ENCODE measurements at regions not wholly inside any gene's neighbourhood (a gene's known extent, or its start where the extent isn't known, plus 50 kb on each side); places are given as distances from the start of the nearest gene placed in this dataset.
"Not testable (repeated sequence)": the region's sequence is repeated elsewhere in the genome, so short reads cannot be mapped to it uniquely, and the experiment has no call there.

DNA sequence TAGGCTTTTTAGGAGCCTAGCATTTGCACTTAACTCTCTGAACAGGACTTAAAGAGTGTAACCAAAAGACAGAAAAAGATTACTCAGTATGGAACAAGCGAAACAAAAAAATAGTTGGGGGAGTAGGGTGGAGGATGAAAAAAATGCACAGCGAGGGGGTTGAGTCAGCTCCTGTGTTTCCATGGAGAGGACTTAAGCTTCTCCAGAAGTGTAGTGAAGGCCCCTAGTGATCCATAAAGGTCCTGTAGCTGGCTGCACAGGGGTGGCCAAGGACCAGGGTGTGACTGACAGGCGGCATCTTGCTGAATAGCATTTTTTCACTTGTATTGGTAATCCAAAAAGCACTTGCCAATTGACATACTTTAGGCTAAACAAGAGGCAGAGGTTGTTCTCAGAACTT is 533.9 kb downstream of the RFPL4B start:
- no peak for DNase-seq (ENCODE audit: low spot score)

- DNase-seq (ENCODE audit: low spot score) = no peak
Observed at GRCh38 chr6:112881828-112882780, 535.0 kb downstream of the RFPL4B start.

GRCh38 chr6:112883095-112883494 is 536.0 kb downstream of the RFPL4B start:
- no peak for DNase-seq (ENCODE audit: low spot score)

DNA sequence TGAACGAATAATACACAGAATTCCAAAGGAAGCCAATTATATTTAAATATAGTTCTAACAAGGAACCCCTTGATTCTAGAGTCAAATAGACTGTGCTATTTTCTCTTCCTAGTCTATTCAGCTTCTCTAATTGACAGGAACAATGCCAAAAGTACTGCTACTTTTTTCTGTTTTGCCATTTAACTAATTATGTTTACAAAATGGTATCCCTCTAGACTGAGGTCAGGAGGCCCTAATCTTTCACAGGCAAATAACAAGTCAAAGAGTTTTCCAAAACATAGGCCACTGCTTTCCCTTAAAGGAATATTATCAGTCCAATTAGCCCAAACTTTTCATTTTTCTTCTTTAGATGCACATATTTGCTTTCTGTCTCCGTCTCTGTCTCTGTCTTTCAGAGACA is 539.3 kb downstream of the RFPL4B start:
- no peak for DNase-seq (ENCODE audit: low spot score)

DNA sequence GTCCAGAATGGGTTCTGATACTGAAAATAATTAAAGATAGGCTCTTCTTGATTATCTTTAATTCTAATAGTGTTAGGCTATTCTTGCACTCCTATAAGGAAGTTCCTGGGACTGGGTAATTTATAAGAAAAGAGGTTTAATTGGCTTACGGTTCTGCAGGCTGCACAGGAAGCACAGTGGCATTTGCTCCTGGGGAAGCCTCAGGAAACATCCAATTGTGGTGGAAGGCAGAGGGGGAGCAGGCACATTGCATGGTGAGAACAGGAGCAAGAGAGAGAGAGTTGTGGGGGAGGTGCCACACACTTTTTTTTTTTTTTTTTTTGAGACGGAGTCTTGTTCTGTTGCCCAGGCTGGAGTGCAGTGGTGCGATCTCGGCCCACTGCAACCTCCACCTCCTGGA is 540.3 kb downstream of the RFPL4B start:
- not testable (repeated sequence) for DNase-seq (ENCODE audit: low spot score)

GRCh38 chr6:112899541-112899940 is 552.4 kb downstream of the RFPL4B start:
- no peak for DNase-seq (ENCODE audit: low spot score)

DNA sequence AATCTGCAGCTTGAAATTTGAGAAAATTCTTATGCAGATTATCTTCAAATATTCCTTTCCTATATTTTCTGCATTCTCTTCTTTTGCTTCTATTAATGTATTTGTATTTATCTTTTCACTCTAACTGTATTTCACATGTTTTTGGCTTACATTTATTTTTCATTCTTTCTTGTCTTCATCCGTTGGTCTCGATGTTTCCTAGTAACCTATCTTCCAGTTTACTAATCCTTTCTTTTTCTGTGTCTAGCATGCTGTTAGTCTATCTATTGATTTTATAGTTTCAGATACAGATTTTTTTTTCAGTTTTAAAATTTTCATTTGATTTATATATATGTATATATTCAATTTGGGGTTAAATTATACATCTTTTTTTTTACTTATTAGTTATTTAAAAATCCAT is 556.2 kb downstream of the RFPL4B start:
- DNase-seq (ENCODE audit: low spot score) = no peak

GRCh38 chr6:112906726-112907125 is 559.6 kb downstream of the RFPL4B start:
- no peak for DNase-seq (ENCODE audit: low spot score)

DNA sequence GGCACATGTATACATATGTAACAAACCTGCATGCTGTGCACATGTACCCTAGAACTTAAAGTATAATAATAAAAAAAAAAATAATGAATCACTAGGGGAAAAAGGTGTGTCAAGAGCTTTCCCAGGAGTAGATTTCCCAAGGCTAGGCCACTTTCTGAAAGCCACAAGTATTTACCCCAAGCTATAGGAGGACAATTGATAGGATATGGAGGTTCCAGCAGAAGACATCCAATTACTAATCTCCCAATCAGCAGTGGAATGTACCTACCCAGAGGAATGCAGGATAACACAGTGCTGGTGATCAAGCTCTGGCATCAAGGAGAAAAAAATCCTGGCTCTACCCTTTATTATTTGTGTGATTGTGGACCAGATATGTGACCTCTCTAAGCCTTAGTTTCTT is 562.7 kb downstream of the RFPL4B start:
- DNase-seq (ENCODE audit: low spot score) = no peak

GRCh38 chr6:112910256-112910655 is 563.1 kb downstream of the RFPL4B start:
- DNase-seq (ENCODE audit: low spot score) = no peak

DNA sequence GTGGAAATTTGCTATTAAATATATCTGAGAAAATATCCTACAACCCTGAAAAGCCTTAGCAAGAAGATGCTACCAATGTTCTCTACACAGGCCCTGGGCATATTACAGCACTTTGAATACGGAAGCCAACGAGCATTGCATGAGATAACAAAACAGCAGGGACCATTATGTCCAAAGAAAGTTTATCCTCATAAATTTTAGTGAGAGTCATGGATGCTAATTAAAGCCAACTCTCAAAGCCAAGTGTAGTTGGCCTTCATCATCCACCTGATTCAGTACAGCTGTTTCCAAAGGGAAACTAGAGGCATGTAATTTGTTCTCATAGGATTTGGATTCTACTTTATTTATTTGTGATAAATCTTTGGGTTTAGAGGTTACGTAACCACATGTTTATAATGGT is 564.8 kb downstream of the RFPL4B start:
- no peak for DNase-seq (ENCODE audit: low spot score)

DNA sequence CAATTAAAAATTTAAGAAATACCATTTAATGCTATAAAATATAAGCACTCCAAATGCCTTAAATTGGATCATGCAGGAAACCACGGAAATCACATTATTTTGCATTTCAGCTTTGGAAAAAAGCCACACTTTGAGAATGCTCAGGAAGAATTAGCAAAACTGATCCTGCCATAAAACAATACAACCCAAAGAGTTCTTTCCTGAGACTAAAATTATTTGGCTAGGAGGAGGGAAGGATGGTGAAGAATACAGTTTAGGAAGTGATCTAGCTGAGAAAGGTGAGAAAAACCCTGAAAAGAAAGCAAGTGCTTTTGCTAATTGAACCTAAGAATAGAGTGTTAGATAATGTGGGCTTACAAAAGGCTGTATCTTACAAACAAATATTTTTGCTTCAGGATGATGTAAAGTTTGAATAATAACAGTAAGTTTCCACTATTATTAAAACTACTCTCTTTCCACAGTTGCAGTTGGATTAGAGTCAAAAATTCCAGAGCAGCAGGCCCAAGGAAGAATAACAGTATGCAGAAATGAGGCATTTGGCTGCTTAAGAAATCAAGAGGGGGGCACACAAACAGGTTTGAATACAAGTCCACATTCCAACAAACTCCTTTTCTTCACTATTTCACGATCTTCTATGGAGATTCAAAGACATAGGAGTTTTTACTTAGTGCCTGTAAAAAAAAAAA is 565.4 kb downstream of the RFPL4B start:
- no peak for DNase-seq (ENCODE audit: low spot score)

GRCh38 chr6:112919744-112920143 is 572.6 kb downstream of the RFPL4B start:
- DNase-seq (ENCODE audit: low spot score) = not testable (repeated sequence)

DNA sequence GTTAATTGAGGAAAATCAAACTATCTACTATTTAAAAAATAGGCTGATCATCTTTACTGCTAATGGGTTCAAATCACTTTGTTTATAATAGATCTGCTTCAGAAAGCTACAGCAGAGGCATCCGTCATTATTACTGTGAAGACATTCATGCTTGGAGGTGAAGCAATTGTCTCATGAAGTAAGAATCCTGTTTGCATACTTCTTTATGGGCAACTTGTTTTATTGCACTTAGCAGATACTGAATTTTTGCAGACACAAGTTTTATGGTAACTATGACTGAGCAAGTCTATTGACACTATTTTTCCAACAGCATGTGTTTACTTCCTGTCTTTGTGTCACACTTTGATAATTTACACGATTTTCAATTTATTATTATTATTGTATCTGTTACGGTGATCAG is 573.9 kb downstream of the RFPL4B start:
- no peak for DNase-seq (ENCODE audit: low spot score)

DNA sequence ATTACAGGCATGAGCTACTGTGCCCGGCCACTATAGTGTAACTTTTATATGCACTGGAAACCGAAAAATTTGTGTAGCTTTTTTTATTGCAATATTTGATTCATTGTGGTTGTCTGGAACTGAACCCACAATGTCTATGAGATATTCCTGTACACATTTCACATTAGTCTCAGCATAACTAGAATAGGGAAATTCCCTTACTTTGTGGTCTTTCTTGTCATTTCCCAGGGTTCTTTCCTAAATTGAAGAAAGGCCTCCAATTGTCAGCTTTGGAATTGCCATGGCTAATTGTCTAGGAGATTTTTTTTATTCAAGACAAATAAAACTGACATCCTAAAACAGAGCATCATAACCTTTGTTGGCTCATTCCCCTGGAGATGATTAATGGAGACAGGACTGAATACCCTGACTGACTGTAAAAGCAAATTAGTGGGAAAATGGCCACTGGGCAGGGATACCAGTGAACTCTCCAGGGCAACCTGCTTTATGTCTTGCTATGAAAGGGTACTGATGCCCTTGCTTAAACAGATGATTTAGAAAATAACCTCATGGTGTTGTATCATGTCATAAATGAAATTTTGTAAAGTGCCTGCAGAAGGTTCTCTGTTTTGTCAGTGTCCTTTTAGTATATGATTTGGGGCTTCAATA is 576.9 kb downstream of the RFPL4B start:
- DNase-seq (ENCODE audit: low spot score) = no peak

GRCh38 chr6:112925702-112926101 is 578.6 kb downstream of the RFPL4B start:
- no peak for DNase-seq (ENCODE audit: low spot score)

- no peak for DNase-seq (ENCODE audit: low spot score)
Observed at GRCh38 chr6:112927641-112928320, 580.7 kb downstream of the RFPL4B start.

DNA sequence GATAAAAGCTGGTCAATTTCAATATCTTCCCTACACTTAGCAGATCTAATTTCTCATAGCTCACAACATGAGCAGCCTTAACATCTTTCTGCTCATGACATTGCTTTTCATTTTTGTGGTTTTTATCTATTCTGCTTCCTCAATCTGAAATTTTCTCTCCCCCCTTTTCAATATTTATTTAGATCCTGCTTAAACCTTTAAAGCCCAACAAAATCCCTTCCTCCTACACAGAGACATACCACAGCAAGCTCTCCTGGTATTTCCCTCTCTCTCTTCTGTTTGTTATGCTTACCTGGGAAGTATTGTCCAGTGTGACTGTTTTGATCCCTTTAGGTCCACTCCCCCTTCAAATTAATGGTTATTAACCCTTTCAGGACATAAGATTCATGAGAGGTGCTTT is 582.5 kb downstream of the RFPL4B start:
- no peak for DNase-seq (ENCODE audit: low spot score)

DNA sequence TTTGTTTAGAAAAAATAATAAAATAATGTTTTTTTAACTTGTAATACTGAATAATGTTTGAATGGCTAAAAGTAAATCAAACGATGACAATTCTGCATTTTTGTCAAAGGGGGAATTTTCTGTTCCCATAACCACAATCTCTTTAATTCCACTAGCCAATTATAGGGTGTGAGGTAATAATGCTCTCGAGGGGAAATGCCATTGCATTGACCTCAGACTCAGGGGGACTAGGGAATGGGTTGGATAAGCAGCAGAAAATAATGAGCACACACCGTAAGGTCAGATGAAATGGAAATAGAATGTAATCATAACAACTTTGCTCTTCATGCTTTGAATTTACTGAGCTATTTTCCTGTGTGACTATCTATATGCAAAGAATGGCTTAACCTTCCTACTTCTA is 584.7 kb downstream of the RFPL4B start:
- DNase-seq (ENCODE audit: low spot score) = no peak

- no peak for DNase-seq (ENCODE audit: low spot score)
Observed at GRCh38 chr6:112933947-112934346, 586.8 kb downstream of the RFPL4B start.

DNA sequence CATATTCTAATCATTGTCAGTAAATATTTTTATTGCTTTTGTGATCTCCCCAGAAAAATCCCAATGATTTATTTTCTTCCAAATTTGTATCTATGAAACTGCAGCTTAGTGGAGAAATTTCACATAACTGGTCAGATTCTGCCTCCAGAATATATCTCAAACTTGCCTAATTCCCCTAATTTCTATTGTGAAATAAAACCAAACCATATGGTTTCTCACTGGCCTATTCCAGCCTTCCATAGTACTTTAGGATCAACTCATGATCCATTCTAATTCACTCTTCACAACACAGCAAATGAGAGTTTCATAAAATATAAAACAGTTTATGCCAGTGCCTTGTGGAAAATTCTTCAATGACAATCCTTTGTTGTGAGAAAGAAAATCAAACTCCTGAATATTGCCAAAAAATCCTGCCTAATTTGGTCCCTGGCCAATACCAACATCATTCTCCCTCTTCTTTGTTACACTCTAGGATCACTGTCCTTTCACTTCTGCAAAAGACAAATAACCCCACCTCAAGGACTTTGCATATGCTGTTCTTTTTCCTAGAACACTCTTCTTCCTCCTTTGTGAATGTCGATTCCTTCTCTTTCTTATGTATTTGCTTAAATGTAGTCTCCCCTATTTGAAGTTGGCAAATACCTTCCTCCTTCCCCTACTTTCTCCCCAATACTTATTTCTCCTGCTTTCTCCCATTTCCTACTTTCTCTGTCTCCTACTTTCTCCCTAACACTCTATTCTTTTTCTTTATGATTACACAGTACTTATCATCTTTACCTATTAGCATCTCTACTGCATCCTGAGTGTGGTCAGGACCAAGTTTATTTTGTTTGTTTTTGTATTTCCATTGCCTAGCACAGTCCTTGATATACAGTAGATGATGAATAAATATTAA is 587.5 kb downstream of the RFPL4B start:
- DNase-seq (ENCODE audit: low spot score) = no peak
